WTC11 (cell line): ENCODE measurements at regions not wholly inside any gene's neighbourhood (a gene's known extent, or its start where the extent isn't known, plus 50 kb on each side); places are given as distances from the start of the nearest gene placed in this dataset.
"Not testable (repeated sequence)": the region's sequence is repeated elsewhere in the genome, so short reads cannot be mapped to it uniquely, and the experiment has no call there.

Source experiments
- ATAC-seq: fragments of 200-7000 bp; cut with Tn5 transposase; 2 replicates; pipeline ENCODE4 v1.10.0; 2021; ENCODE audit warnings: mild to moderate bottlenecking, moderate library complexity
- CTCF ChIA-PET: fragments of 300-600 bp; sonication (Branson Sonifier 250); formaldehyde crosslinking; loops from one replicate; lab custom pipeline; 2021; ENCODE audit warnings: antibody characterized with exemption; lab: Charles Lee
- POLR2A ChIA-PET: fragments of 350-600 bp; sonication (Branson Sonifier 250); formaldehyde crosslinking; loops from one replicate; lab custom pipeline; 2021; ENCODE audit warnings: antibody characterized with exemption; lab: Charles Lee
- DNase-seq: peaks from one replicate; pipeline ENCODE4 v3.0.0; 2021; ENCODE audit warnings: low spot score
- H3K27ac Mint-ChIP-seq: 2 replicates; pipeline ENCODE4 v1.8.0; 2021; ENCODE audit warnings: mixed read lengths
- H3K27me3 Mint-ChIP-seq: 2 replicates; pipeline ENCODE4 v1.8.0; 2021; ENCODE audit warnings: low read depth, mild to moderate bottlenecking, moderate library complexity, mixed read lengths
- H3K36me3 Mint-ChIP-seq: 2 replicates; pipeline ENCODE4 v1.8.0; 2021; ENCODE audit warnings: mixed read lengths
- H3K4me1 Mint-ChIP-seq: 2 replicates; pipeline ENCODE4 v1.8.0; 2022; ENCODE audit warnings: mixed read lengths
- H3K4me3 Mint-ChIP-seq: 2 replicates; pipeline ENCODE4 v1.8.0; 2021; ENCODE audit warnings: mild to moderate bottlenecking, moderate library complexity, mixed read lengths
- H3K9me3 Mint-ChIP-seq: 2 replicates; pipeline ENCODE4 v1.8.0; 2021; ENCODE audit warnings: mixed read lengths
- CREB1 ChIP-seq: sonication (generic); formaldehyde crosslinking; IDR thresholded peaks from 2 replicates; pipeline ENCODE4 v1.8.0; 2023; ENCODE audit warnings: mild to moderate bottlenecking, missing genetic modification reagents
- FOXP1 ChIP-seq: sonication (generic); formaldehyde crosslinking; IDR thresholded peaks from 2 replicates; pipeline ENCODE4 v1.8.0; 2022; ENCODE audit warnings: missing genetic modification reagents, mild to moderate bottlenecking, moderate library complexity, borderline replicate concordance
- GTF2I ChIP-seq: fragments of 250-450 bp; sonication (Bioruptor Pico); conservative IDR thresholded peaks from 2 replicates; pipeline ENCODE4 v1.4.0; 2021; ENCODE audit warnings: mild to moderate bottlenecking
- NFE2L1 ChIP-seq: sonication (generic); formaldehyde crosslinking; IDR thresholded peaks from 2 replicates; pipeline ENCODE4 v1.8.1; 2023; ENCODE audit warnings: missing genetic modification reagents
- NR2C2 ChIP-seq: sonication (generic); formaldehyde crosslinking; IDR thresholded peaks from 2 replicates; pipeline ENCODE4 v1.8.0; 2022; ENCODE audit warnings: mild to moderate bottlenecking, missing genetic modification reagents
- PRRX2 ChIP-seq: fragments of 250-450 bp; sonication (Bioruptor Pico); IDR thresholded peaks from 2 replicates; pipeline ENCODE4 v1.8.0; 2021; ENCODE audit warnings: mild to moderate bottlenecking
- RELA ChIP-seq: sonication (generic); formaldehyde crosslinking; IDR thresholded peaks from 2 replicates; pipeline ENCODE4 v1.8.1; 2022; ENCODE audit warnings: missing genetic modification reagents, mild to moderate bottlenecking, borderline replicate concordance
- RORB ChIP-seq: fragments of 250-450 bp; sonication (Bioruptor Pico); IDR thresholded peaks from 2 replicates; pipeline ENCODE4 v1.9.0; 2021; ENCODE audit warnings: mild to moderate bottlenecking
- SP1 ChIP-seq: sonication (generic); formaldehyde crosslinking; conservative IDR thresholded peaks from 2 replicates; pipeline ENCODE4 v1.8.1; 2022; ENCODE audit warnings: missing genetic modification reagents
- TEAD4 ChIP-seq: sonication (generic); formaldehyde crosslinking; IDR thresholded peaks from 2 replicates; pipeline ENCODE4 v1.8.0; 2022; ENCODE audit warnings: mild to moderate bottlenecking, missing genetic modification reagents
- ZNF396 ChIP-seq: fragments of 250-450 bp; sonication (Bioruptor Pico); IDR thresholded peaks from 2 replicates; pipeline ENCODE4 v1.8.0; 2021; ENCODE audit warnings: mild to moderate bottlenecking, moderate library complexity, borderline replicate concordance
- ZNF423 ChIP-seq: fragments of 250-450 bp; sonication (Bioruptor Pico); IDR thresholded peaks from 2 replicates; pipeline ENCODE4 v2.1.2; 2022; ENCODE audit warnings: mild to moderate bottlenecking, moderate library complexity
- TF ChIP-seq, protein P1 (sequence below): sonication (generic); formaldehyde crosslinking; IDR thresholded peaks from 2 replicates; pipeline ENCODE4 v1.8.0; 2022; ENCODE audit warnings: mild to moderate bottlenecking, missing genetic modification reagents
- TF ChIP-seq, protein P2 (sequence below): fragments of 250-450 bp; sonication (Bioruptor Pico); IDR thresholded peaks from 2 replicates; pipeline ENCODE4 v1.9.0; 2021; ENCODE audit warnings: mild to moderate bottlenecking
- TF ChIP-seq, protein P3 (sequence below): sonication (generic); formaldehyde crosslinking; IDR thresholded peaks from 2 replicates; pipeline ENCODE4 v1.8.1; 2022; ENCODE audit warnings: low read depth, mild to moderate bottlenecking, moderate library complexity, missing genetic modification reagents, borderline replicate concordance
- TF ChIP-seq, protein P4 (sequence below): sonication (generic); formaldehyde crosslinking; IDR thresholded peaks from 2 replicates; pipeline ENCODE4 v1.8.1; 2023; ENCODE audit warnings: mild to moderate bottlenecking, missing genetic modification reagents, moderate library complexity
- TF ChIP-seq, protein P5 (sequence below): sonication (generic); formaldehyde crosslinking; IDR thresholded peaks from 2 replicates; pipeline ENCODE4 v1.8.0; 2023; ENCODE audit warnings: mild to moderate bottlenecking, missing genetic modification reagents
- TF ChIP-seq, protein P6 (sequence below): sonication (generic); formaldehyde crosslinking; IDR thresholded peaks from 2 replicates; pipeline ENCODE4 v1.8.0; 2022; ENCODE audit warnings: mild to moderate bottlenecking, missing genetic modification reagents
- TF ChIP-seq, protein P7 (sequence below): sonication (generic); formaldehyde crosslinking; IDR thresholded peaks from 2 replicates; pipeline ENCODE4 v1.8.0; 2022; ENCODE audit warnings: mild to moderate bottlenecking, missing genetic modification reagents

DNA sequence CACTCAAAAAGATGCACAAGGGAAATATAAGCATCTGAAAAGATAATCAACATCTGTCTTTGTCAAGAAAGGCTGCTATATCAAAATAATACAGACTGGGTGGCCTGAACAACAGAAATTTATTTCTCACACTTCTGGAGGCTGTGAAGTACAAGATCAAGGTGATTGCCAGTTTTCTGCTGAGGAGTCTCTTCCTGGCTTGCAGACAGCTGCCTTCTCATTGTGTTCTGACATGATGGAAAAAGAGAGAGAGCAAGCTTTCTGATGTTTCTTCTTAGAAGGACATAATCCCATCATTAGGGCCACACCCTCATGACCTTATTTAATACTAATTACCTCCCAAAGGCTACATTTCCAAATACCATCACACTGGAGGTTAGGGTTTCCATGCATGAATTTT, 1573.3 kb downstream of the SI start:
- no peak overlapping the region for H3K27ac Mint-ChIP-seq
- ChIA-PET CTCF (no interaction called here), POLR2A (no interaction called here)
- no peak for TF ChIP-seq FOXP1
- TF ChIP-seq TEAD4 = no peak
- peaks cover 3% of the 10 kb centered on the region; the same call in 1 of the 2 replicates for H3K9me3 Mint-ChIP-seq
- H3K4me3 Mint-ChIP-seq = no peak overlapping the region
- ATAC-seq = no peak
- H3K27me3 Mint-ChIP-seq = no peaks in the 10 kb centered on the region
- no peaks in the 10 kb centered on the region for H3K4me1 Mint-ChIP-seq
- H3K36me3 Mint-ChIP-seq = no peaks in the 10 kb centered on the region
- no peak for DNase-seq

DNA sequence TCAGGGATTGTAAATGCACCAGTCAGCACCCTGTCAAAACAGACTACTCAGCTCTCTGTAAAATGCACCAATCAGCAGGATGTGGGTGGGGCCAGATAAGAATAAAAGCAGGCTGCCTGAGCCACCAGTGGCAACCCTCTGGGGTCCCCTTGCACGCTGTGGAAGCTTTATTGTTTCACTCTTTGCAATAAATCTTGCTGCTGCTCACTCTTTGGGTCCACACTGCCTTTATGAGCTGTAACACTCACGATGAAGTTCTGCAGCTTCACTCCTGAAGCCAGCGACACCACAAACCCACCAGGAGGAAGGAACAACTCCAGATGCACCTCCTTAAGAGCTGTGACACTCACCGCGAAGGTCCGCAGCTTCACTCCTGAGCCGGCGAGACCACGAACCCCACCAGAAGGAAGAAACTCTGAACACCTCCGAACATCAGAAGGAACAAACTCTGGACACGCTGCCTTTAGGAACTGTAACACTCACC, 1578.5 kb downstream of the SI start:
- H3K9me3 Mint-ChIP-seq = peaks cover 11% of the 10 kb centered on the region; the same call in 1 of the 2 replicates
- H3K27me3 Mint-ChIP-seq, H3K36me3 Mint-ChIP-seq, H3K27ac Mint-ChIP-seq, DNase-seq, H3K4me1 Mint-ChIP-seq, POLR2A ChIA-PET, ATAC-seq, H3K4me3 Mint-ChIP-seq, CTCF ChIA-PET: not testable (repeated sequence)

DNA sequence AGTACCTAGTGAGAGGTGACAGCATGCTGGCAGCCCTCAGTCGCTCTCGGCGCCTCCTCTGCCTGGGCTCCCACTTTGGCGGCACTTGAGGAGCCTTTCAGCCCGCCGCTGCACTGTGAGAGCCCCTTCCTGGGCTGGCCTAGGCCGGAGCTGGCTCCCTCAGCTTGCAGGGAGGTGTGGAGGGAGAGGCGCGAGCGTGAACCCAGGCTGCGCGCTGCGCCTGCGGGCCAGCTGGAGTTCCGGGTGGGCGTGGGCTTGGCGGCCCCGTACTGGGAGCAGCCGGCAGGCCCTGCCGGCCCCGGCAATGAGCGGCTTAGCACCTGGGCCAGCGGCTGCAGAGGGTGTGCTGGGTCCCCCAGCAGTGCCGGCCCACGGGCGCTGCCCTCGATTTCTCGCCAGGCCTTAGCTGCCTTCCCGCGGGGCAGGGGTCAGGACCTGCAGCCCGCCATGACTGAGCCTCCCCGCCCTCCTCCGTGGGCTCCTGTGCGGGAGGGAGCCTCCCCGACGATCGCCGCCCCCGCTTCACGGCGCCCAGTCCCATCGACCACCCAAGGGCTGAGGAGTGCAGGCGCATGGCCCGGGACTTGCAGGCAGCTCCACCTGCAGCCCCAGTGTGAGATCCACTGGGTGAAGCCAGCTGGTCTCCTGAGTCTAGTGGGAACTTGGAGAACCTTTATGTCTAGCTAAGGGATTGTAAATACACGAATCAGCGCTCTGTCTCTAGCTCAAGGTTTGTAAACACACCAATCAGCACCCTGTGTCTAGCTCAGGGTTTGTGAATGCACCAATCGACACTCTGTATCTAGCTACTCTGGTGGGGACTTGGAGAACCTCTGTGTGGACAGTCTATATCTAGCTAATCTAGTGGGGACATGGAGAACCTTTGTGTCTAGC, 1579.2 kb downstream of the SI start:
- H3K4me3 Mint-ChIP-seq, H3K27ac Mint-ChIP-seq, H3K4me1 Mint-ChIP-seq, ATAC-seq, H3K36me3 Mint-ChIP-seq, H3K27me3 Mint-ChIP-seq, CTCF ChIA-PET, POLR2A ChIA-PET: not testable (repeated sequence)
- DNase-seq = peak; percentile 15
- H3K9me3 Mint-ChIP-seq = peaks cover 11% of the 10 kb centered on the region; the same call in 1 of the 2 replicates

DNA sequence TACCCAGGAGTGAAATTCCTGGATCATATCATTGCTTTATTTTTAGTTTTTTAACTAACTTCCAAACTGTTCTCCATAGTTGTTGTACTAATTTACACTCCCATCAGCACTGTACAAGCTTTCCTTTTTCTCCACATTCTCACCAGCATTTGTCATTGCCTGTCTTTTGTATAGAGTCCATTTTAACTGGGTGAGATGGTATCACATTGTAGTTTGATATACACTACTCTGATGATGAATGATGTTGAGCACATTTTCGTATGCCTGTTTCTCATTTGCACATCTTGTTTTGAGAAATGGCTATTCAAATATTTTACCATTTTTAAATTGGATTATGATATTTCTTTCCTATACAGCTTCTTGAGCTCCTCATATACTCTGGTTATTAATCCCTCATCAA, 1586.6 kb downstream of the SI start:
- H3K27ac Mint-ChIP-seq = no peak overlapping the region
- ATAC-seq (no peak), DNase-seq (no peak)
- H3K4me1 Mint-ChIP-seq = no peaks in the 10 kb centered on the region
- no peak overlapping the region for H3K4me3 Mint-ChIP-seq
- peaks cover 10% of the 10 kb centered on the region for H3K36me3 Mint-ChIP-seq
- POLR2A ChIA-PET = no interaction called here
- CTCF ChIA-PET = no interaction called here
- peaks cover 19% of the 10 kb centered on the region for H3K9me3 Mint-ChIP-seq
- no peaks in the 10 kb centered on the region for H3K27me3 Mint-ChIP-seq
- TF ChIP-seq PRRX2 (no peak), NR2C2 (no peak), GTF2I (CRISPR knock-in tag) (no peak), NFE2L1 (CRISPR knock-in tag) (no peak), TEAD4 (no peak), CREB1 (CRISPR knock-in tag) (no peak), RELA (CRISPR knock-in tag) (no peak), ZNF423 (no peak), ZNF396 (CRISPR knock-in tag) (no peak), RORB (CRISPR knock-in tag) (no peak), SP1 (CRISPR knock-in tag) (no peak)
- TF ChIP-seq, protein P1, sequence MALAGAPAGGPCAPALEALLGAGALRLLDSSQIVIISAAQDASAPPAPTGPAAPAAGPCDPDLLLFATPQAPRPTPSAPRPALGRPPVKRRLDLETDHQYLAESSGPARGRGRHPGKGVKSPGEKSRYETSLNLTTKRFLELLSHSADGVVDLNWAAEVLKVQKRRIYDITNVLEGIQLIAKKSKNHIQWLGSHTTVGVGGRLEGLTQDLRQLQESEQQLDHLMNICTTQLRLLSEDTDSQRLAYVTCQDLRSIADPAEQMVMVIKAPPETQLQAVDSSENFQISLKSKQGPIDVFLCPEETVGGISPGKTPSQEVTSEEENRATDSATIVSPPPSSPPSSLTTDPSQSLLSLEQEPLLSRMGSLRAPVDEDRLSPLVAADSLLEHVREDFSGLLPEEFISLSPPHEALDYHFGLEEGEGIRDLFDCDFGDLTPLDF = no peak
- TF ChIP-seq, protein P2, sequence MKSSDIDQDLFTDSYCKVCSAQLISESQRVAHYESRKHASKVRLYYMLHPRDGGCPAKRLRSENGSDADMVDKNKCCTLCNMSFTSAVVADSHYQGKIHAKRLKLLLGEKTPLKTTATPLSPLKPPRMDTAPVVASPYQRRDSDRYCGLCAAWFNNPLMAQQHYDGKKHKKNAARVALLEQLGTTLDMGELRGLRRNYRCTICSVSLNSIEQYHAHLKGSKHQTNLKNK (CRISPR knock-in tag) = no peak
- TF ChIP-seq, protein P3, sequence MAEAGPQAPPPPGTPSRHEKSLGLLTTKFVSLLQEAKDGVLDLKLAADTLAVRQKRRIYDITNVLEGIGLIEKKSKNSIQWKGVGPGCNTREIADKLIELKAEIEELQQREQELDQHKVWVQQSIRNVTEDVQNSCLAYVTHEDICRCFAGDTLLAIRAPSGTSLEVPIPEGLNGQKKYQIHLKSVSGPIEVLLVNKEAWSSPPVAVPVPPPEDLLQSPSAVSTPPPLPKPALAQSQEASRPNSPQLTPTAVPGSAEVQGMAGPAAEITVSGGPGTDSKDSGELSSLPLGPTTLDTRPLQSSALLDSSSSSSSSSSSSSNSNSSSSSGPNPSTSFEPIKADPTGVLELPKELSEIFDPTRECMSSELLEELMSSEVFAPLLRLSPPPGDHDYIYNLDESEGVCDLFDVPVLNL (CRISPR knock-in tag) = no peak
- TF ChIP-seq, protein P4, sequence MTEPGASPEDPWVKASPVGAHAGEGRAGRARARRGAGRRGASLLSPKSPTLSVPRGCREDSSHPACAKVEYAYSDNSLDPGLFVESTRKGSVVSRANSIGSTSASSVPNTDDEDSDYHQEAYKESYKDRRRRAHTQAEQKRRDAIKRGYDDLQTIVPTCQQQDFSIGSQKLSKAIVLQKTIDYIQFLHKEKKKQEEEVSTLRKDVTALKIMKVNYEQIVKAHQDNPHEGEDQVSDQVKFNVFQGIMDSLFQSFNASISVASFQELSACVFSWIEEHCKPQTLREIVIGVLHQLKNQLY (CRISPR knock-in tag) = no peak
- TF ChIP-seq, protein P5, sequence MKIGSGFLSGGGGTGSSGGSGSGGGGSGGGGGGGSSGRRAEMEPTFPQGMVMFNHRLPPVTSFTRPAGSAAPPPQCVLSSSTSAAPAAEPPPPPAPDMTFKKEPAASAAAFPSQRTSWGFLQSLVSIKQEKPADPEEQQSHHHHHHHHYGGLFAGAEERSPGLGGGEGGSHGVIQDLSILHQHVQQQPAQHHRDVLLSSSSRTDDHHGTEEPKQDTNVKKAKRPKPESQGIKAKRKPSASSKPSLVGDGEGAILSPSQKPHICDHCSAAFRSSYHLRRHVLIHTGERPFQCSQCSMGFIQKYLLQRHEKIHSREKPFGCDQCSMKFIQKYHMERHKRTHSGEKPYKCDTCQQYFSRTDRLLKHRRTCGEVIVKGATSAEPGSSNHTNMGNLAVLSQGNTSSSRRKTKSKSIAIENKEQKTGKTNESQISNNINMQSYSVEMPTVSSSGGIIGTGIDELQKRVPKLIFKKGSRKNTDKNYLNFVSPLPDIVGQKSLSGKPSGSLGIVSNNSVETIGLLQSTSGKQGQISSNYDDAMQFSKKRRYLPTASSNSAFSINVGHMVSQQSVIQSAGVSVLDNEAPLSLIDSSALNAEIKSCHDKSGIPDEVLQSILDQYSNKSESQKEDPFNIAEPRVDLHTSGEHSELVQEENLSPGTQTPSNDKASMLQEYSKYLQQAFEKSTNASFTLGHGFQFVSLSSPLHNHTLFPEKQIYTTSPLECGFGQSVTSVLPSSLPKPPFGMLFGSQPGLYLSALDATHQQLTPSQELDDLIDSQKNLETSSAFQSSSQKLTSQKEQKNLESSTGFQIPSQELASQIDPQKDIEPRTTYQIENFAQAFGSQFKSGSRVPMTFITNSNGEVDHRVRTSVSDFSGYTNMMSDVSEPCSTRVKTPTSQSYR (CRISPR knock-in tag) = no peak
- TF ChIP-seq, protein P6, sequence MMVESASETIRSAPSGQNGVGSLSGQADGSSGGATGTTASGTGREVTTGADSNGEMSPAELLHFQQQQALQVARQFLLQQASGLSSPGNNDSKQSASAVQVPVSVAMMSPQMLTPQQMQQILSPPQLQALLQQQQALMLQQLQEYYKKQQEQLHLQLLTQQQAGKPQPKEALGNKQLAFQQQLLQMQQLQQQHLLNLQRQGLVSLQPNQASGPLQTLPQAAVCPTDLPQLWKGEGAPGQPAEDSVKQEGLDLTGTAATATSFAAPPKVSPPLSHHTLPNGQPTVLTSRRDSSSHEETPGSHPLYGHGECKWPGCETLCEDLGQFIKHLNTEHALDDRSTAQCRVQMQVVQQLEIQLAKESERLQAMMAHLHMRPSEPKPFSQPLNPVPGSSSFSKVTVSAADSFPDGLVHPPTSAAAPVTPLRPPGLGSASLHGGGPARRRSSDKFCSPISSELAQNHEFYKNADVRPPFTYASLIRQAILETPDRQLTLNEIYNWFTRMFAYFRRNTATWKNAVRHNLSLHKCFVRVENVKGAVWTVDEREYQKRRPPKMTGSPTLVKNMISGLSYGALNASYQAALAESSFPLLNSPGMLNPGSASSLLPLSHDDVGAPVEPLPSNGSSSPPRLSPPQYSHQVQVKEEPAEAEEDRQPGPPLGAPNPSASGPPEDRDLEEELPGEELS = no peak
- TF ChIP-seq, protein P7, sequence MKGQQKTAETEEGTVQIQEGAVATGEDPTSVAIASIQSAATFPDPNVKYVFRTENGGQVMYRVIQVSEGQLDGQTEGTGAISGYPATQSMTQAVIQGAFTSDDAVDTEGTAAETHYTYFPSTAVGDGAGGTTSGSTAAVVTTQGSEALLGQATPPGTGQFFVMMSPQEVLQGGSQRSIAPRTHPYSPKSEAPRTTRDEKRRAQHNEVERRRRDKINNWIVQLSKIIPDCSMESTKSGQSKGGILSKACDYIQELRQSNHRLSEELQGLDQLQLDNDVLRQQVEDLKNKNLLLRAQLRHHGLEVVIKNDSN (CRISPR knock-in tag) = no peak
